ENCODE measurements at regions not wholly inside any gene's neighbourhood (a gene's known extent, or its start where the extent isn't known, plus 50 kb on each side); places are given as distances from the start of the nearest gene placed in this dataset.

DNA sequence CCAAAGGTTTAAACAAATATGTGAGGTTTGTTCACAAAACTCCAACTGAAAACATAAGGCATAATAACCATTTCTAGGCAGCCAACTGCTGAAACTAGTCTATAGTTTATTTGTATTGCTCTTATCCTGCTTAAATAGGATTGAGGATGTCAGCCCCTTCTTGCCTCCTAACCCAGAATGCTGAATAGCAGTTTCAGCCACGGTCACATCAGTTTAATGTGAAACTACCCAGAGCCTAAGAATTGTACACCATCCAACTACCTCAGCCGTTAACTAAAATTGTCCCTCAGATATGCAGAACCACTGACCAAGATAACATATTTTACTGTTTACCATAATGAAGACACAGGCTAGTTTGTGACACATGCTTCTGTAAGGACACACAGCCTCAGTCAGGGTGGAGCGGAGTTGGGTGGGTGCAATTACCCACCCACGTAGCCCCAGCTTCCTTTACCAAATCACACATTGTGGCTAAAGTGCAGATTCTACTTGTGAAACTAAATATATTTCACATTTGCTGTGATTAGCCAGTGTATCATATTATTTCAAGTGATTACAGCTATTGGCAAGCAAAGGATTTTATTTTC lies 259.9 kb downstream of the EFNB2 start:
- H3K9me2 ChIP-seq (ENCODE audit: insufficient read depth, low read length) = no peaks in the 10 kb centered on the region
- no peak overlapping the region for H2AFZ ChIP-seq (ENCODE audit: low read length)
- ChIA-PET CTCF (ENCODE audit: unreplicated experiment) (no interaction called here), POLR2A (interaction anchor here (0.6 to 0.7 kb wide), 2 partner anchors 13 to 1246 kb away, joined by 3 read pairs; no protein-coding TSS in a partner anchor)
- no peaks in the 10 kb centered on the region for H3K36me3 ChIP-seq (ENCODE audit: insufficient read depth, low read length)
- intact Hi-C loops (cut with micrococcal nuclease; ENCODE audit: unreplicated experiment) = no loop called here
- no peak for DNase-seq (ENCODE audit: low spot score)
- H3K79me2 ChIP-seq (ENCODE audit: insufficient read depth, low read depth, low read length) = no peaks in the 10 kb centered on the region
- BruUV-seq (replicated peaks) = no TSS peak
- TF ChIP-seq EZH2phosphoT487 (IDR thresholded peaks at IDR 0.05; ENCODE audit: borderline replicate concordance, low read depth, low read length) = no peak
- TF ChIP-seq, protein P1, sequence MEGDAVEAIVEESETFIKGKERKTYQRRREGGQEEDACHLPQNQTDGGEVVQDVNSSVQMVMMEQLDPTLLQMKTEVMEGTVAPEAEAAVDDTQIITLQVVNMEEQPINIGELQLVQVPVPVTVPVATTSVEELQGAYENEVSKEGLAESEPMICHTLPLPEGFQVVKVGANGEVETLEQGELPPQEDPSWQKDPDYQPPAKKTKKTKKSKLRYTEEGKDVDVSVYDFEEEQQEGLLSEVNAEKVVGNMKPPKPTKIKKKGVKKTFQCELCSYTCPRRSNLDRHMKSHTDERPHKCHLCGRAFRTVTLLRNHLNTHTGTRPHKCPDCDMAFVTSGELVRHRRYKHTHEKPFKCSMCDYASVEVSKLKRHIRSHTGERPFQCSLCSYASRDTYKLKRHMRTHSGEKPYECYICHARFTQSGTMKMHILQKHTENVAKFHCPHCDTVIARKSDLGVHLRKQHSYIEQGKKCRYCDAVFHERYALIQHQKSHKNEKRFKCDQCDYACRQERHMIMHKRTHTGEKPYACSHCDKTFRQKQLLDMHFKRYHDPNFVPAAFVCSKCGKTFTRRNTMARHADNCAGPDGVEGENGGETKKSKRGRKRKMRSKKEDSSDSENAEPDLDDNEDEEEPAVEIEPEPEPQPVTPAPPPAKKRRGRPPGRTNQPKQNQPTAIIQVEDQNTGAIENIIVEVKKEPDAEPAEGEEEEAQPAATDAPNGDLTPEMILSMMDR (conservative IDR thresholded peaks at IDR 0.05; ENCODE audit: low read length) = no peak
- H3K9me3 ChIP-seq (ENCODE audit: low read length) = no peaks in the 10 kb centered on the region
- H3K27ac ChIP-seq (ENCODE audit: low read depth, low read length, poor library complexity, severe bottlenecking) = no peak overlapping the region
- H3K4me3 ChIP-seq (ENCODE audit: low read depth, low read length, poor library complexity, severe bottlenecking) = no peak overlapping the region
- no peaks in the 10 kb centered on the region for H4K20me1 ChIP-seq (ENCODE audit: insufficient read depth, low read length)
- H3K4me2 ChIP-seq (ENCODE audit: low read length) = no peak overlapping the region
- no peaks in the 10 kb centered on the region for H3K4me1 ChIP-seq (ENCODE audit: insufficient read depth, low read length, poor library complexity, severe bottlenecking)

DNA sequence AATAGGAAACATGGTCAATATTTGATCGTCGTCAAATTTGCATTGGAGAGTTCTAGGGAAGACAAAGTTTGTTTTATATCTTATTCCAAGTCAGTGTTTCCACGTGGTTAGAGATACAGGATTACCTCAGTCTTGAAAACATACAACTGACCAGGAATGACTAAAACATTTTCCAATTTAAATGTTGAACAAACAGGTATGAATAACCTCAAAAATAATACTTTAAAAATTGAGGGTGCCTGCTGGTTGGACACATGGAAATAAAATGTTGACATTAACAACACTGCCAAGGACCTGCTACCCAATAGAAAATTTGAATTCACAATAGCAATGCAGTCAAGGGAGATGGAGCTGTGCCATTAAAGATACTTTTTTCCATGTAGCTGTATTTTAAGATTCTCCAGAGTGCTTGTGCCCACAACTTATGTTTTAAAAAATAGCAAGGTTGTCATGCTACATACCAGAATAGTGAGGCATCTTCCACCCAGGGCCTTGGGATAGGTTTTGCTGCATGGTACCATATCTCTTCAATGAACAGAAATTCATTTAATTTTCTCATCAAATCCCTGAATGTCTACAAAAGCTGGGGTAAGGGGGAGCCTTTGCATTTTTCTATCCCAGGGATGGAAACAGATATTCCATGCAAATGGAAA lies 260.8 kb downstream of the EFNB2 start:
- no peaks in the 10 kb centered on the region for H3K36me3 ChIP-seq (ENCODE audit: insufficient read depth, low read length)
- TF ChIP-seq, protein P1 (conservative IDR thresholded peaks at IDR 0.05; ENCODE audit: low read length) = no peak
- no peak for TF ChIP-seq EZH2phosphoT487 (IDR thresholded peaks at IDR 0.05; ENCODE audit: borderline replicate concordance, low read depth, low read length)
- BruUV-seq (replicated peaks) = no TSS peak
- POLR2A ChIA-PET = interaction anchor here (0.6 to 0.7 kb wide), 2 partner anchors 12 to 1246 kb away, joined by 3 read pairs; no protein-coding TSS in a partner anchor
- no peaks in the 10 kb centered on the region for H3K4me1 ChIP-seq (ENCODE audit: insufficient read depth, low read length, poor library complexity, severe bottlenecking)
- no peak overlapping the region for H3K27ac ChIP-seq (ENCODE audit: low read depth, low read length, poor library complexity, severe bottlenecking)
- H3K4me2 ChIP-seq (ENCODE audit: low read length) = no peak overlapping the region
- intact Hi-C loops (cut with micrococcal nuclease; ENCODE audit: unreplicated experiment) = no loop called here
- DNase-seq (ENCODE audit: low spot score) = no peak
- H2AFZ ChIP-seq (ENCODE audit: low read length) = no peak overlapping the region
- H4K20me1 ChIP-seq (ENCODE audit: insufficient read depth, low read length) = no peaks in the 10 kb centered on the region
- CTCF ChIA-PET (ENCODE audit: unreplicated experiment) = no interaction called here
- H3K9me3 ChIP-seq (ENCODE audit: low read length) = no peaks in the 10 kb centered on the region
- H3K9me2 ChIP-seq (ENCODE audit: insufficient read depth, low read length) = no peaks in the 10 kb centered on the region
- H3K4me3 ChIP-seq (ENCODE audit: low read depth, low read length, poor library complexity, severe bottlenecking) = no peak overlapping the region
- no peaks in the 10 kb centered on the region for H3K79me2 ChIP-seq (ENCODE audit: insufficient read depth, low read depth, low read length)

DNA sequence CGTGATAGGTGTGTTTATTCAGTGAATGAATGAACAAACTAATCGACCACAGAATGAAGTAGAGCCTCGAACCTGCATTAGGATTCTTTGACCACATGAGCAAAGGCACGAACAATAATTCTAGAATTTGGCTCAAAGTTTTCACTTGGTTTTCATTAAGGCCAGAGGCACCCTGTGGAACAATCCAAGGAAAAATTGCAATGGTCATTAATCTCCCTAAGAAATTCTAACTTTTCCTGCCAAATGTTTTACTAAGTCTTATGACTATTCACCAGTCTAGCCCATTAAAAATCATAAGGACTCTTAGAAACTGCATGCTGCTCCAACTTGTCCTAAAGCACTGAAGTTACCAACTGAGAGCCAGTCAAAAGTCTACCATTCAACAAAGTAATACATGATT lies 271.7 kb downstream of the EFNB2 start:
- TF ChIP-seq EZH2phosphoT487 (IDR thresholded peaks at IDR 0.05; ENCODE audit: borderline replicate concordance, low read depth, low read length) = no peak
- TF ChIP-seq, protein P1 (conservative IDR thresholded peaks at IDR 0.05; ENCODE audit: low read length) = no peak
- no peaks in the 10 kb centered on the region for H3K9me2 ChIP-seq (ENCODE audit: insufficient read depth, low read length)
- H4K20me1 ChIP-seq (ENCODE audit: insufficient read depth, low read length) = no peaks in the 10 kb centered on the region
- no peaks in the 10 kb centered on the region for H3K9me3 ChIP-seq (ENCODE audit: low read length)
- intact Hi-C loops (cut with micrococcal nuclease; ENCODE audit: unreplicated experiment) = no loop called here
- no peak overlapping the region for H2AFZ ChIP-seq (ENCODE audit: low read length)
- no peak overlapping the region for H3K4me2 ChIP-seq (ENCODE audit: low read length)
- H3K27ac ChIP-seq (ENCODE audit: low read depth, low read length, poor library complexity, severe bottlenecking) = no peak overlapping the region
- H3K36me3 ChIP-seq (ENCODE audit: insufficient read depth, low read length) = no peaks in the 10 kb centered on the region
- H3K79me2 ChIP-seq (ENCODE audit: insufficient read depth, low read depth, low read length) = no peaks in the 10 kb centered on the region
- no peaks in the 10 kb centered on the region for H3K4me1 ChIP-seq (ENCODE audit: insufficient read depth, low read length, poor library complexity, severe bottlenecking)
- ChIA-PET CTCF (ENCODE audit: unreplicated experiment) (no interaction called here), POLR2A (no interaction called here)
- DNase-seq (ENCODE audit: low spot score) = no peak
- no TSS peak for BruUV-seq (replicated peaks)
- H3K4me3 ChIP-seq (ENCODE audit: low read depth, low read length, poor library complexity, severe bottlenecking) = no peak overlapping the region

All from OCI-LY7 (cell line).